Activated CD4-positive, alpha-beta memory T cell treated with anti-CD3 and anti-CD28 coated beads, Interleukin-2, amount 10 ng/mL, durations not matched to agents 7 days and 5 days (primary cell): ENCODE measurements at regions not wholly inside any gene's neighbourhood (a gene's known extent, or its start where the extent isn't known, plus 50 kb on each side); places are given as distances from the start of the nearest gene placed in this dataset.
A peak's percentile ranks its signal among the peaks of the same experiment; 100 is the strongest.

Source experiments
- CTCF ChIA-PET: fragments of 350-600 bp; sonication (Branson Sonifier 250); formaldehyde crosslinking; loops from one replicate; lab custom pipeline; 2021; ENCODE audit warnings: antibody characterized with exemption, inconsistent platforms; lab: Charles Lee
- POLR2A ChIA-PET: fragments of 350-600 bp; sonication (Branson Sonifier 250); formaldehyde crosslinking; loops from one replicate; lab custom pipeline; 2021; ENCODE audit warnings: antibody characterized with exemption; lab: Charles Lee
- DNase-seq: peaks from one replicate; pipeline ENCODE4 v3.0.0-alpha.2; 2020
- H3K27ac Mint-ChIP-seq: one replicate; pipeline ENCODE4 v1.8.0; 2021; ENCODE audit warnings: mild to moderate bottlenecking, mixed read lengths
- H3K27me3 Mint-ChIP-seq: one replicate; pipeline ENCODE4 v1.8.0; 2021; ENCODE audit warnings: mixed read lengths
- H3K36me3 Mint-ChIP-seq: one replicate; pipeline ENCODE4 v1.8.0; 2021; ENCODE audit warnings: low read depth, mixed read lengths
- H3K4me1 Mint-ChIP-seq: one replicate; pipeline ENCODE4 v1.8.0; 2021; ENCODE audit warnings: mixed read lengths
- H3K4me3 Mint-ChIP-seq: one replicate; pipeline ENCODE4 v1.8.0; 2021; ENCODE audit warnings: mild to moderate bottlenecking, mixed read lengths
- H3K9me3 Mint-ChIP-seq: one replicate; pipeline ENCODE4 v1.8.0; 2021; ENCODE audit warnings: mixed read lengths

- Mint-ChIP-seq H3K36me3 (no peaks in the 10 kb centered on the region), H3K27ac (no peak overlapping the region), H3K4me3 (no peak overlapping the region), H3K4me1 (no peaks in the 10 kb centered on the region), H3K9me3 (no peaks in the 10 kb centered on the region), H3K27me3 (no peaks in the 10 kb centered on the region)
- DNase-seq: no peak
- ChIA-PET POLR2A (no interaction called here), CTCF (no interaction called here)
These were observed 802.8 kb downstream of the BRD1 start for GRCh38 chr22:49024775-49025440.

- CTCF ChIA-PET: no interaction called here
- no peaks in the 10 kb centered on the region for H3K36me3 Mint-ChIP-seq
- H3K27ac Mint-ChIP-seq: no peak overlapping the region
- no peaks in the 10 kb centered on the region for H3K4me1 Mint-ChIP-seq
- DNase-seq: no peak
- no peaks in the 10 kb centered on the region for H3K9me3 Mint-ChIP-seq
- H3K4me3 Mint-ChIP-seq: no peak overlapping the region
- POLR2A ChIA-PET: no interaction called here
- no peaks in the 10 kb centered on the region for H3K27me3 Mint-ChIP-seq
These were observed 803.5 kb downstream of the BRD1 start for GRCh38 chr22:49023879-49024774.

DNA sequence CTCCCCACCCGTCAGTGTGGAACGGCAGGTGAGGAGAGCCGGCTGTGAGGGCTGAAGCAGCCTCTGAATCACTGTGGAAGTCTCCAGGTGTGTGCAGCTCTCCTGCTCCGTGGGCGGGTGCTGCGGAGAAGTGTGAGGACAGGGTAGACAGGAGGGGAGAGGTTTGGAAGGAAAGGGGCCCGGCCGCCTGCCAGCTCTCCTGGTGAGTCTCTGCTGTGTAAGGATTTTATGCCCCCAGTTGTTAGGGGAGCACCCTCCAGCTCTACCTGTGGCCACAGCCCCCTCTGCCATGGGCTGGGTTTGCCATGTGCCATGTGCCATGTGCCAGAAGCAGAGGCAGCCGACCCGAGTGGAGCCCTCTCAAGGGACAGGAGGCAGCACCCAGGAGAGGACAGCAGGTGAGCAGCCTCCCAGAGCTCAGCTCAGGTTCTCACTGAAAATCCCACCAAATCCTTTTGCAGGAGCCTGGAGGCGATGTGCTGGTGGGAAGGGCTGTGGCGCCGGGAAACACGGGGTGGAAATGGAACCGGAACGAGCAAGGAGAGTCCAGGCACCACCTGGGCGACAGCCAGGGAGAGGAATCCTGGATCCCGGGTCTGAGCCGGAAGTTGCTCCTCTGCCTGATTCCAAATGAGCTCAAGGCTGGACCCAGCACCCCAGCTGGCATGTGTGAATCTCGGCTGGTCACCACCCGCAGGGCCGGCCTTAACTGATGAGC lies 804.4 kb downstream of the BRD1 start:
- no peaks in the 10 kb centered on the region for H3K27me3 Mint-ChIP-seq
- CTCF ChIA-PET: no interaction called here
- H3K4me3 Mint-ChIP-seq: no peak overlapping the region
- H3K36me3 Mint-ChIP-seq: no peaks in the 10 kb centered on the region
- no peak overlapping the region for H3K27ac Mint-ChIP-seq
- no peaks in the 10 kb centered on the region for H3K4me1 Mint-ChIP-seq
- POLR2A ChIA-PET: no interaction called here
- H3K9me3 Mint-ChIP-seq: no peaks in the 10 kb centered on the region
- DNase-seq: no peak

GRCh38 chr22:49022816-49023160 lies 804.9 kb downstream of the BRD1 start:
- CTCF ChIA-PET: no interaction called here
- DNase-seq: no peak
- Mint-ChIP-seq H3K36me3 (no peaks in the 10 kb centered on the region), H3K27ac (no peak overlapping the region), H3K9me3 (no peaks in the 10 kb centered on the region), H3K4me3 (no peak overlapping the region), H3K4me1 (no peaks in the 10 kb centered on the region), H3K27me3 (no peaks in the 10 kb centered on the region)
- POLR2A ChIA-PET: no interaction called here

DNA sequence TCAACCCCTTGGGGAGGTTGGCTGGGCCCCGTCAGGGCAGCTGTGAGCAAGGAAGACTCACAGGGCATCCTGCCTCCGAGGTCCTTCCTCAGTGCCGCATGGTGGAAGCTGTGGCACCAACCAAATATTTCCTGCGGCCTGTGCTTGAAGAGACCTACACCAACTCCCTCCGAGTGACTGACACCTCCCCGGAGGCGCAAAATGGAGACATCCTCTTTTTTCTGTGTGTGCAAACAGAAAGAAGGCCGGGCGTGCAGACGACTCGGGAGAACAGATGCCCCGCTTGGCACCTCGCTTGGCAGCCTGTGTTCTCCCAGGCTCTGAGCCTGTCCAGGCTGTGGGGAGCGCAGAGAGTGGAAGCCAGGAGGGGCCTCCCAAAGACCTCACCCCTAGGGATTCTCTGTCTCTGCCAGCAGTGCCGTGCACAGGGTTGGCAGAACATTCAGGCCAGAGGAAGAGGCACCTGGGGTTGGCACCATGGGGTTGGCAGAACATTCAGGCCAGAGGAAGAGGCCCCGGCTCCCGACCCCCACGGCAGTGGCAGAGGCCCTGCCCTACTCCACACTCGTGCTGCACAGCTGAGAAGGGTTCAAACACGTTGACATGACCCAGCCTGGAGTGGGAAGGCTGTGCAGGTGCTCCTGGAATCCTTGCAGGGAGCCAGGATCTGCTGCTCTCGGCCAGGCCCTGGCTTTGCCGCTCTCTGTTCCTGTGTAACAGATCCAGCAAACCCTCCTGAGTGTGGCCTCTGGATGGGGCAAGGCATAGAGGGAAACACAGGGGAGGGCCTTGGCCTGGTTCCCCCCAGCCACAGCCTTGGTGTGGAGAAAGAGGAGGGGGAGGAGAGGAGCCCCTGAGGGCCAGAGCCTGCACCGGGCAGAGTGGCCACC lies 805.5 kb downstream of the BRD1 start:
- ChIA-PET CTCF (no interaction called here), POLR2A (no interaction called here)
- Mint-ChIP-seq H3K27ac (no peak overlapping the region), H3K36me3 (no peaks in the 10 kb centered on the region), H3K27me3 (no peaks in the 10 kb centered on the region), H3K4me1 (no peaks in the 10 kb centered on the region), H3K9me3 (no peaks in the 10 kb centered on the region), H3K4me3 (no peak overlapping the region)
- DNase-seq: no peak

GRCh38 chr22:49021131-49021925 lies 806.3 kb downstream of the BRD1 start:
- Mint-ChIP-seq H3K4me3 (no peak overlapping the region), H3K36me3 (no peaks in the 10 kb centered on the region), H3K9me3 (no peaks in the 10 kb centered on the region), H3K27me3 (no peaks in the 10 kb centered on the region), H3K27ac (no peak overlapping the region), H3K4me1 (no peaks in the 10 kb centered on the region)
- CTCF ChIA-PET: no interaction called here
- DNase-seq: no peak
- POLR2A ChIA-PET: no interaction called here

- CTCF ChIA-PET: no interaction called here
- Mint-ChIP-seq H3K4me1 (no peaks in the 10 kb centered on the region), H3K27ac (no peak overlapping the region), H3K36me3 (no peaks in the 10 kb centered on the region), H3K9me3 (no peaks in the 10 kb centered on the region), H3K4me3 (no peak overlapping the region), H3K27me3 (no peaks in the 10 kb centered on the region)
- POLR2A ChIA-PET: no interaction called here
- DNase-seq: no peak
These were observed 807.6 kb downstream of the BRD1 start for GRCh38 chr22:49019737-49020713.

DNA sequence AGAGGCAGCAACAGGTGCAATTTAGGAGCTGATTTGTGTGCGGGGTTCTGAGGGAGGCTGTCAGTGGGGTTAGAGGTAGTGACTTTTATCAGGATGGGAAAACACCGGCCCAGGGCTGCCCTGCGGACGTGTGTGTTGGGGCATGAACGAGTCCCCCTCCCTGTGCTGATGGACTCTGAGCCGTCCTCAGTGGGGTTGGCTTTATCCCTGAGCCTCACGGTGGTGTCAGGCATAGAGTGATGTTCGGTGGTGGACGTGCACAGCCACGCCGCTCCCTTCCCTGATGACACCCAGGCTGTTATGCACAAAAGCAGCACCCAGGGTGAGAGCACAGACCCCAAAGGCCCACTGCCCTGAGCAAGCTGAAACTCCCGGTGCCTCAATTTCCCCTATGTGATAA lies 809.1 kb downstream of the BRD1 start:
- H3K27ac Mint-ChIP-seq: no peak overlapping the region
- H3K9me3 Mint-ChIP-seq: no peaks in the 10 kb centered on the region
- H3K4me3 Mint-ChIP-seq: no peak overlapping the region
- H3K4me1 Mint-ChIP-seq: no peaks in the 10 kb centered on the region
- no peaks in the 10 kb centered on the region for H3K27me3 Mint-ChIP-seq
- no peak for DNase-seq
- ChIA-PET CTCF (no interaction called here), POLR2A (no interaction called here)
- no peaks in the 10 kb centered on the region for H3K36me3 Mint-ChIP-seq

- POLR2A ChIA-PET: no interaction called here
- Mint-ChIP-seq H3K27ac (no peak overlapping the region), H3K36me3 (no peaks in the 10 kb centered on the region), H3K9me3 (no peaks in the 10 kb centered on the region), H3K27me3 (no peaks in the 10 kb centered on the region), H3K4me3 (no peak overlapping the region), H3K4me1 (no peaks in the 10 kb centered on the region)
- peak; percentile 1 for DNase-seq
- CTCF ChIA-PET: no interaction called here
These were observed 810.0 kb downstream of the BRD1 start for GRCh38 chr22:49017482-49018329.

DNA sequence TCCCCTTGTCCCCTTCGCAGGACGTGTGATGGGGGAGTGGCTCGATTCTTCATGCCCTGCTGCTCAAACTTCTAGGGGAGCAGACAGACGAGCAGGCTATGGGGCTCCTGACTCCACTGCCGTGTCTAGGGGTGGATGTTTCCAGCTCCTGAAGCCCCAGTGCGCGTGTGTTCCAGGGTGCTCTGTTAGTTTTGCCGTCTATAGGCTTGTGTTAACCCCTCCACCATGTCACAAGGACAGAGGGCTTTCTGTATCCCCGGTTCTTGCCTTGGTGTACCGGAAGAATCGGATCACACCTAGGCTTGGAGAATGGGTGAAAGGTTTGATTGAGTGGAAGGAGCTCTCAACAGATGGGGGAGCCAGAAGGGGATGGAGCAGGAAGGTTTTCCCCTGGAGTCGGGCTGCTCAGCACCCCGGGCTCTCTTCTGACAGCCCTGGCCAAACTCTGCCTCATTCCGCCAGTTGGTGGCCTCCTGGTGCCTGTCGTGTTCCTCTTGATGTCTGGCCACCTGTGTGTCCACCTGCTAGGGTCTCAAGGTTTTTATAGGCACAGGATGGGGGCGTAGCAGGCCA lies 810.7 kb downstream of the BRD1 start:
- no peak overlapping the region for H3K4me3 Mint-ChIP-seq
- H3K36me3 Mint-ChIP-seq: no peaks in the 10 kb centered on the region
- POLR2A ChIA-PET: no interaction called here
- DNase-seq: peak; percentile 5
- no peaks in the 10 kb centered on the region for H3K27me3 Mint-ChIP-seq
- no peak overlapping the region for H3K27ac Mint-ChIP-seq
- H3K4me1 Mint-ChIP-seq: no peaks in the 10 kb centered on the region
- H3K9me3 Mint-ChIP-seq: no peaks in the 10 kb centered on the region
- CTCF ChIA-PET: no interaction called here
